ENCODE measurements at regions not wholly inside any gene's neighbourhood (a gene's known extent, or its start where the extent isn't known, plus 50 kb on each side); places are given as distances from the start of the nearest gene placed in this dataset.

GRCh38 chr12:125564753-125565152 lies 499.5 kb downstream of the AACS start:
- H3K9me3 ChIP-seq (ENCODE audit: low read depth), result no peaks in the 10 kb centered on the region
- H3K36me3 ChIP-seq, result no peaks in the 10 kb centered on the region
- H3K4me3 Mint-ChIP-seq, result no peak overlapping the region
- H3F3A ChIP-seq (ENCODE audit: low read depth), result no peaks in the 10 kb centered on the region
- H3K4me3 ChIP-seq, result no peak overlapping the region
- no peaks in the 10 kb centered on the region for H3K4me1 Mint-ChIP-seq
- no peaks in the 10 kb centered on the region for H3K4me1 ChIP-seq
- DNase-seq (ENCODE audit: low spot score), result no peak
- no peaks in the 10 kb centered on the region for H4K20me1 ChIP-seq (ENCODE audit: low read depth)
- H3K27me3 Mint-ChIP-seq (ENCODE audit: insufficient read depth, low read depth), result peaks cover 4% of the 10 kb centered on the region
- no peak overlapping the region for H3K4me2 ChIP-seq
- H3K27ac ChIP-seq, result no peak overlapping the region
- no peak overlapping the region for H2AFZ ChIP-seq (replicated peaks)
- H3K9me3 Mint-ChIP-seq, result peaks cover 4% of the 10 kb centered on the region
- H3K79me2 ChIP-seq (ENCODE audit: low read depth), result no peaks in the 10 kb centered on the region
- no peak for TF ChIP-seq EZH2phosphoT487 (IDR thresholded peaks at IDR 0.05)
- no peak for TF ChIP-seq CTCF (IDR thresholded peaks at IDR 0.05)
- TF ChIP-seq EZH2 (IDR thresholded peaks at IDR 0.05), result no peak
- no peaks in the 10 kb centered on the region for H3K36me3 Mint-ChIP-seq
- no peaks in the 10 kb centered on the region for H3K27me3 ChIP-seq
- no peak overlapping the region for H3K9ac ChIP-seq
- H3K27ac Mint-ChIP-seq, result no peak overlapping the region

GRCh38 chr12:125567581-125567980 lies 502.3 kb downstream of the AACS start:
- Histone ChIP-seq H3K79me2 (ENCODE audit: low read depth) (no peaks in the 10 kb centered on the region), H3K4me3 (no peak overlapping the region), H3K9me3 (ENCODE audit: low read depth) (no peaks in the 10 kb centered on the region), H3K36me3 (no peaks in the 10 kb centered on the region), H3K4me2 (no peak overlapping the region), H3F3A (ENCODE audit: low read depth) (no peaks in the 10 kb centered on the region), H4K20me1 (ENCODE audit: low read depth) (no peaks in the 10 kb centered on the region), H3K4me1 (no peaks in the 10 kb centered on the region), H2AFZ (replicated peaks) (no peak overlapping the region), H3K9ac (no peak overlapping the region), H3K27ac (no peak overlapping the region), H3K27me3 (no peaks in the 10 kb centered on the region)
- H3K36me3 Mint-ChIP-seq, result no peaks in the 10 kb centered on the region
- DNase-seq (ENCODE audit: low spot score), result no peak
- peaks cover 4% of the 10 kb centered on the region for H3K27me3 Mint-ChIP-seq (ENCODE audit: insufficient read depth, low read depth)
- no peaks in the 10 kb centered on the region for H3K4me1 Mint-ChIP-seq
- no peak overlapping the region for H3K27ac Mint-ChIP-seq
- TF ChIP-seq EZH2 (IDR thresholded peaks at IDR 0.05) (no peak), CTCF (IDR thresholded peaks at IDR 0.05) (no peak), EZH2phosphoT487 (IDR thresholded peaks at IDR 0.05) (no peak)
- peaks cover 4% of the 10 kb centered on the region for H3K9me3 Mint-ChIP-seq
- H3K4me3 Mint-ChIP-seq, result no peak overlapping the region

- Histone ChIP-seq H2AFZ (replicated peaks) (no peak overlapping the region), H3K27me3 (no peaks in the 10 kb centered on the region), H3K4me1 (no peaks in the 10 kb centered on the region), H3F3A (ENCODE audit: low read depth) (no peaks in the 10 kb centered on the region), H3K27ac (no peak overlapping the region), H3K9ac (no peak overlapping the region), H3K9me3 (ENCODE audit: low read depth) (no peaks in the 10 kb centered on the region), H3K4me2 (no peak overlapping the region), H3K36me3 (no peaks in the 10 kb centered on the region), H3K4me3 (no peak overlapping the region), H3K79me2 (ENCODE audit: low read depth) (no peaks in the 10 kb centered on the region), H4K20me1 (ENCODE audit: low read depth) (no peaks in the 10 kb centered on the region)
- no peak for DNase-seq (ENCODE audit: low spot score)
- Mint-ChIP-seq H3K36me3 (no peaks in the 10 kb centered on the region), H3K27ac (no peak overlapping the region), H3K9me3 (peaks cover 4% of the 10 kb centered on the region), H3K4me3 (no peak overlapping the region), H3K27me3 (ENCODE audit: insufficient read depth, low read depth) (peaks cover 4% of the 10 kb centered on the region), H3K4me1 (no peaks in the 10 kb centered on the region)
- TF ChIP-seq CTCF (IDR thresholded peaks at IDR 0.05) (no peak), EZH2 (IDR thresholded peaks at IDR 0.05) (no peak), EZH2phosphoT487 (IDR thresholded peaks at IDR 0.05) (no peak)
These were observed 503.1 kb downstream of the AACS start for GRCh38 chr12:125568306-125568705.

- Histone ChIP-seq H3K4me1 (no peaks in the 10 kb centered on the region), H3K4me3 (no peak overlapping the region), H3K4me2 (no peak overlapping the region), H3K27me3 (no peaks in the 10 kb centered on the region), H3K79me2 (ENCODE audit: low read depth) (no peaks in the 10 kb centered on the region), H3K27ac (no peak overlapping the region), H3K36me3 (no peaks in the 10 kb centered on the region), H3K9me3 (ENCODE audit: low read depth) (no peaks in the 10 kb centered on the region), H3K9ac (no peak overlapping the region), H4K20me1 (ENCODE audit: low read depth) (no peaks in the 10 kb centered on the region), H3F3A (ENCODE audit: low read depth) (no peaks in the 10 kb centered on the region), H2AFZ (replicated peaks) (no peak overlapping the region)
- no peaks in the 10 kb centered on the region for H3K36me3 Mint-ChIP-seq
- DNase-seq (ENCODE audit: low spot score), result no peak
- H3K27ac Mint-ChIP-seq, result no peak overlapping the region
- H3K27me3 Mint-ChIP-seq (ENCODE audit: insufficient read depth, low read depth), result no peaks in the 10 kb centered on the region
- H3K4me3 Mint-ChIP-seq, result no peak overlapping the region
- H3K9me3 Mint-ChIP-seq, result peaks cover 2% of the 10 kb centered on the region
- TF ChIP-seq EZH2 (IDR thresholded peaks at IDR 0.05) (no peak), CTCF (IDR thresholded peaks at IDR 0.05) (no peak), EZH2phosphoT487 (IDR thresholded peaks at IDR 0.05) (no peak)
- H3K4me1 Mint-ChIP-seq, result no peaks in the 10 kb centered on the region
These were observed 508.0 kb downstream of the AACS start for GRCh38 chr12:125573271-125573670.
